ENCODE measurements at regions not wholly inside any gene's neighbourhood (a gene's known extent, or its start where the extent isn't known, plus 50 kb on each side); places are given as distances from the start of the nearest gene placed in this dataset.
"Not testable (repeated sequence)": the region's sequence is repeated elsewhere in the genome, so short reads cannot be mapped to it uniquely, and the experiment has no call there.

DNA sequence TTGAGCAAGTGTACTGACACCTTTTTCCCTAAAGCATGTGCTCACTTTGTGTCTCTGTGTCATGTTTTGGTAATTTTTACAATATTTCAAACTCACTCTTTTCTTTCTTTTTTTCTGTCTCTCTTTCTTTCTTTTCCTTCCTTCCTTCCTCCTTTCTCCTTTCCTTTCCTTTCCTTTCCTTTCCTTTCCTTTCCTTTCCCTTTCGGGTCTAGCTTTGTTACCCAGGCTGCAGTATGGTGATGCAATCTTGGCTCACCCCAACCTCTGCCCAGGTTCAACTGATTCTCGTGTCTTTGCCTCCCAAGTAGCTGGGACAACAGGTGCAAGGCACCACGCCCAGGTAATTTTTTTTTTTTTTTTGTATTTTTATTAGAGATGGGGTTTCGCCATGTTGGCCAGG lies 60.4 kb upstream of the TINAGL1 start:
- no peaks in the 10 kb centered on the region for H3K4me1 ChIP-seq
- H3K36me3 ChIP-seq: no peaks in the 10 kb centered on the region
- H3K9me3 ChIP-seq: no peaks in the 10 kb centered on the region
- no peaks in the 10 kb centered on the region for H3K27me3 ChIP-seq
- DNase-seq (ENCODE audit: low spot score): no peak
- no peak overlapping the region for H3K4me3 ChIP-seq
- H3K27ac ChIP-seq: no peak overlapping the region
- no peak for TF ChIP-seq CTCF (IDR thresholded peaks at IDR 0.05)

GRCh38 chr1:31517301-31517700 lies 59.0 kb upstream of the TINAGL1 start:
- no peak for DNase-seq (ENCODE audit: low spot score)
- Histone ChIP-seq H3K36me3 (no peaks in the 10 kb centered on the region), H3K4me3 (no peak overlapping the region), H3K27ac (no peak overlapping the region), H3K9me3 (no peaks in the 10 kb centered on the region), H3K27me3 (no peaks in the 10 kb centered on the region), H3K4me1 (no peaks in the 10 kb centered on the region)
- TF ChIP-seq CTCF (IDR thresholded peaks at IDR 0.05): no peak

DNA sequence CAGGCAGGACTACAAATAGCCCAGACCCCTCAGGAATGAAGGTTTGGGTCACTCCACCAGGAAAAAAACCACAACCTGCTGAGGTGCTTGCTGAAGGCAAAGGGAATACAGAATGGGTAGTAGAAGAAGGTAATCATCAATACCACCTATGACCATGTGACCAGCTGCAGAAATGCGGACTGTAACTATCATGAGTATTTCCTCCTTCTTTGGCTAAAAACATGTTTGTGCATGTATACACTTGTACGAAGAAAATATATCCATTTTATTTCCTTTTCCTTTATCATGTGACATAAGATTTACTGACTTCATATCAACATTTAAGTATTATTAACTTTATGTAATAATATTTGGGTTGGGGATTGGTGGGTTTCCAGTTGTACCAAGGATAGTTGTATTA lies 58.3 kb upstream of the TINAGL1 start:
- H3K9me3 ChIP-seq; H3K27ac ChIP-seq; H3K27me3 ChIP-seq; DNase-seq (ENCODE audit: low spot score); H3K4me1 ChIP-seq; H3K4me3 ChIP-seq; H3K36me3 ChIP-seq: not testable (repeated sequence)

- H3K4me3 ChIP-seq: no peak overlapping the region
- TF ChIP-seq CTCF (IDR thresholded peaks at IDR 0.05): no peak
- no peaks in the 10 kb centered on the region for H3K36me3 ChIP-seq
Observed at GRCh38 chr1:31521761-31522555, 54.4 kb upstream of the TINAGL1 start.

DNA sequence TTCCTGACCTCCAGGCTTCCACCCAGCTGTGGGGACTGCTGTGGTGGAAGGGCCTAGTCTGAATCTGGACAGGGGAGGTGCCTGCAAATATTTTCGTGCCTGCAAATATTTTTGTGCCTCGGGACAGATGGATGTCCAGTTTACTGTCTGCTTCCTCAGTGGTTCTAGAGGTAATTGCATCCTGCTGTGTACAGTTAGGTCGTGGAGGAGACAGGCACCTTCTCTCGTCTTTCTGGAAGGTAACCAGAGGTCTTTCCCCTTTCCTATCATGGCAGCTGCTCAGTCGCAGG lies 53.8 kb upstream of the TINAGL1 start:
- no peaks in the 10 kb centered on the region for H3K27me3 ChIP-seq
- TF ChIP-seq CTCF (IDR thresholded peaks at IDR 0.05): no peak
- DNase-seq (ENCODE audit: low spot score): no peak
- H3K4me3 ChIP-seq: no peak overlapping the region
- H3K27ac ChIP-seq: no peak overlapping the region
- no peaks in the 10 kb centered on the region for H3K4me1 ChIP-seq
- no peaks in the 10 kb centered on the region for H3K9me3 ChIP-seq
- H3K36me3 ChIP-seq: no peaks in the 10 kb centered on the region

More at GRCh38 chr1:31521761-31522555, 54.4 kb upstream of the TINAGL1 start:
- DNase-seq (ENCODE audit: low spot score): no peak
- H3K27ac ChIP-seq: no peak overlapping the region
- no peaks in the 10 kb centered on the region for H3K27me3 ChIP-seq
- no peaks in the 10 kb centered on the region for H3K4me1 ChIP-seq
- no peaks in the 10 kb centered on the region for H3K9me3 ChIP-seq

GRCh38 chr1:31523012-31523411 lies 53.3 kb upstream of the TINAGL1 start:
- no peak for TF ChIP-seq CTCF (IDR thresholded peaks at IDR 0.05)
- no peak overlapping the region for H3K27ac ChIP-seq

More at GRCh38 chr1:31523012-31523411, 53.3 kb upstream of the TINAGL1 start:
- Histone ChIP-seq H3K27me3 (no peaks in the 10 kb centered on the region), H3K36me3 (no peaks in the 10 kb centered on the region), H3K4me1 (no peaks in the 10 kb centered on the region), H3K9me3 (no peaks in the 10 kb centered on the region), H3K4me3 (no peak overlapping the region)
- no peak for DNase-seq (ENCODE audit: low spot score)
